Muscle of arm (tissue), 1 donor: ENCODE measurements at regions not wholly inside any gene's neighbourhood (a gene's known extent, or its start where the extent isn't known, plus 50 kb on each side); places are given as distances from the start of the nearest gene placed in this dataset.

Experiments
- DNase-seq: peaks from one replicate; pipeline ENCODE4 v3.0.0-alpha.2; 2013

DNA sequence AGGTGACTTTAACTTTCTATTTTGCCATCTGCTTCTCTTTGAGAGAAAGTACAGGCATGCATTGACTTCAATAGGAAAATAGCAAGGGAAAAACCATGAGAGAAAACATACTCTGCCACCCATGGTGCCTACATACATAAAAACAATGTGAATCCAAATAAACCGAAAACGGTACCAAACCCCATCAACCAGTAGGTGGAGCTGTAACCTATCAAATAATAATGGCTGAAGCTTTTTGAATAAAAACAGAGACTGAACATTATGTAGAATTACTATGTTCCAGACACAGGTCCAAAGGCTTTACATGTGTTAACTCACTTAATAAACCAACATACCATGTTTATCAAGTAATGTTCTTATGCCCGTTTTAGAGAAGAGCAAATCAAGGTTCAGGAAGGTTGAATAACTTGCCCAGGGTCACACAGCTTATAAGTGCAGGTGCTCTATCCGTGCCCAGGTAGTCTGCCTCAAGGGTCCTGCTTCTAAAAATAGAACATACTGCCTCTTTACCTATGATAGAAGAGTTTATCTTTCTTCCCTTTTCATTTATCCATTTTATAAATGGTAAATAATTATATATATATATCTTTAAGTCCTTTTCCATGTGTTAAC is 293.9 kb upstream of the SYT4 start:
- DNase-seq = peak; percentile 63

DNA sequence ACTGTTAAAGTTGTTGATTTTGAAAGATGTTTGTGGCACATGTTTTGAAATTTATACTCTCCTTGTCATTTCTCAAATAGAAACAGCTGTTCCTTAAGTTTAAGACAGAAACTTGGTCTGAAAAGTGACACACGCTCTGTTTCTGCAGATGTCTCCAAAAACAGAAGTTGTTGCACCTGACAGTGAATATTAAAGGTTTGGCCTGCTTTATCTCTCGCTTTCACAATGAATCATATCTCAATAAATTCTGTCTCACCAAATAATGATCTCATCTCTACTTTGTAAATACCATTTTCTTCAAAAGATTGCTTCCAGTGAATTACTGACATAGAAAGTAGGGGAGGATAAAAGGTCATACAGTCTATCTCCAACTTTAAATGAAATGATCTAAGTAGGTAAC is 294.9 kb upstream of the SYT4 start:
- DNase-seq = no peak

DNA sequence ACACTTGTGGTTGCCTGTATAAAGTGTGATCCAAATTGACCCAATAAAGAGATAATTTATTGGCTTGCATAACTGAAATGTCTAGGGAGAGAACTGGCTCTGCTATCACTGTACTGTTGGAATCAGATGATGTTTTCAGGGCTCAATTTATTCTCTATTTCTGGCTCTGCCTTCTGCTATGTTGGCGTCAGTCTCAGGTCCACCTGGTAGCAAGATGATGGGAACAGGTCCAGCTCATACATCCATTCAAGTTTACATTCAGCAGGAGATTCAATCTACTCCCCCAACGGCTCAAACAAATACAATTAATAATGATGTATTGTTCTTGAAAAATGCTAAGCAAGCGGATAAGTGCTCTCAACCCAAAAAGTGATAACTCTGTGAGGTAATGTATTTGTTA is 297.7 kb upstream of the SYT4 start:
- DNase-seq = no peak

DNA sequence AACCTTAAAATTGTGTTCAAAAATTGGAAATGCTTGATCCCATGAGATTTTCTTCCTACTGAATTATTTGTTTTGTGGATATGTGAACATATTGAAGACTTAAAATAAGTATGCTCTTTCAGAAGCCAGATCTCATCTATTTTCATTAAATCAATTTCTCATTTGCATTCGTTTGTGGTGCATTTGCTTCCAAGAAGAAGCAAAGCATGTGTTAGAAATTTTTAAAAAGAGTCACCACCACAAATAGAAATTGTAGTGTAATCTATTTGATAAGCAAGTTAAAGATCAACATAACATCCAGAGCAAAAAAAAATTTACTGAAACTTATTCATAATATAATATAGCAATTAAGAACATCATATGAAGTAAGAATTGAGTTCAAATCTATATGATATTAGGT is 300.9 kb upstream of the SYT4 start:
- no peak for DNase-seq

DNA sequence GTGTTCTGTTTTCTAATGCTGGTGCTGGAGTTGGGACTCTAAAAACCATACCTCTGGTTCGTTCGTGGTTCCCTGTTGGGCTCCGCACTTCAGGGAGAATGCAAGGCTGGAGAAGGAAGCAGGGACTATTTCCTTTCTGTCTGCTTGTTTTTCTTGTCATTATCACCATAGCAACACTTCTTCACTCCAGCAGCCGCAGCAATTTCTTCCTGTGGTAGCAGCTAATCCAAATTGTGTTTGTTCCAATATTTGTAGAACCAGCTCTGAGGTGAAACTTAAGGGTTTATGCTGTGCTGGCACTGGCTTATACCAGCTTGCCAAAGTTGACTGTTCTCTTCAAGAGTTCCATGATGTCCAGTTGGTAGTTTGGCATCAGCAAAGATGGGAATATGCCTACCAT is 301.4 kb upstream of the SYT4 start:
- DNase-seq = no peak

DNA sequence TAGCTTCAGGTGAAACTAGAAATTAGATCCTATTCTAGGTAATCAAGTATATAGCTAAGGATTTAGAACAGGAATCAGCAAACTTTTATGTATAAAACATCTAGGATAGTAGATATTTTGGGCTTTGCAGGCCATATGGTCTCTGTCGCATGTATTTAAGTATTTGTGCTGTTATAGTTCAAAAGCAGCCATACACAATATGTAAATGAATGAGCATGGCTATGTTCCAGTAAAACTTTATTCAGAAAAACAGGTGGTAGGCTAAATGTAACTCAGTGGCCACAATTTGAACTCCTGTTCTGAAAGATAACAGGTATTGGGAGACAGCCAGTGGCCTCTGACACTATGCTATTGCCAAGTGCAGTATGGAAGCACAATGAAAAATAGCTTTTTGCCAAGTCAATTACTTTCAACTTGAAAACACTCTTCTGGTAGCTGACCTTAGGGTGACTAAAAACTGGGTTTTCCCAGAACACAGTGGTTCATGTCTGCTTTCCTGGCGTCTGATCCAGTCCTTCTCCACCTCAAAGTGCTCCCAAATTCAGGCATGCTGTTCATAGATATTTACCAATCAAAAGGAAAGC is 304.7 kb upstream of the SYT4 start:
- DNase-seq = no peak

DNA sequence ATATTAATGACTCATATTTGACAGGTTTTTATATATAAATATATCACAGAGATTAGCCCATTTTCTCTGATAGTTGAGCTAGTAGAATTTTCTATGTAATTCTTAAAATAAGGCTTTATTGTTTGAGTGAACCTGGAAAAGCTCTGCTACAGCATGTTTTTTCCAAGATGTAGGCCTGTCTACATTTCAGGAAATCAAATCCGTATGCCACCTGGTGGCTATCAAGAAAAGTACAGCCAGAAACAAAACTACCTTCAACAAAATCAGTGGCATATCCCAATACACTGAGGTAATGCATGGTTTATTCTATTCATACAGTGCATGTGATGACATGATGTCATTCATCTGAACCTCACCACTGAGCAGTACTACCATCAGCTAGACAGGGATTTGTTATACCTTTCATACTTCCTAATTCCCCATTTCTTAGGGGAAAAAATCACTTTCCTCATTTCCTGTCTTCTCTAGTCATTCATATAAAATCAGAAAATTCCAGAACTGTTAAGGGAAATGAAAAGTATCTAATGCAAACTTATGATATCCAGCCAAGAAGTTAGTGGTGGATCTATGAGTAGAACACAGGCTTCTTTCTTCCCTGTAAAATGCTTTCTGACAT is 310.4 kb upstream of the SYT4 start:
- no peak for DNase-seq

DNA sequence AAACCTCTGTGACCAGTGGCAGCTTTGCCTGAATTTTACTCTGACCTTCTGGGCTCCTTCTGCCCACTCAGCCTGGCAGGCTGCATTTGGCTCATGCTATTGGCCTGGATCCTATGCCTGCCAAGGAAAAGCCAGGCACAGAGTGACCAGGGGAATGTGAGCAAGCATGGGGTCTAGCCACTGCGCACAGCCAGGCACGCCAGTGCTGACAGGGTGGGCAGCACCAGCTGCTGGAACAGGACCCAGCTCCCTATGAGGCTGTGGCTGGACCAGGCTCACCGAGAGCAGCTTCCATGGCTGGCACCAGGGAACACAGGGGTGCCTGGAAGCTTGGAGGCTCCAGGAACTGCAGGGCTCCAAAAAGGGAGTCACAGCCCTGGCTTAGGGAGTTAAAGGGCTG is 311.5 kb upstream of the SYT4 start:
- no peak for DNase-seq

DNA sequence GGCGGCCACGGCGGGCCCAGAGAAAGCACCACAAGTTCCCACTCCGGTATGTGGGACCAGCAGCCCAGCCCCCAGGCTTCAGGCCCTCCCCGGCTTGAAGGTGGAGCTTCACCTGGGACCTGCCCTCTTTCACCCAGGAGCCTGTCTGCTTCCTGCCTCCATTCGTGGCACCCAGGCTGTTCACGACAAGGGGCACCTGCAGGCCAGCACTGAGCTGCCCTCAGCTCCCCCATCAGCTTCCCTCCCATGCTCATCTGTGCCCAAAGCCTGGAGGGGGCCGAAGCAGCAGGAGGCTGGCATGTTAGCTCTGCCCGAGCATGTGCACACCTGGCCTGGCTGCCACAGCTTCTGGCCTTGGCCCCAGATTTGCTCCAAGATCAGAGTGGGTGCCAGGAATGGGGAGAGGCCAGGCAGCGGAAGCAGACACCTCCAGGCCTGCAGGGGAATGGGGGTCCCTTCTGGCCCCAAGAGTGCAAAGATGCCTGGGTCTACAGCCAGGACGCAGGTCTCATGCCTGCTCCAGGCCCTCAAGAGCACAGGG is 312.4 kb upstream of the SYT4 start:
- no peak for DNase-seq

DNA sequence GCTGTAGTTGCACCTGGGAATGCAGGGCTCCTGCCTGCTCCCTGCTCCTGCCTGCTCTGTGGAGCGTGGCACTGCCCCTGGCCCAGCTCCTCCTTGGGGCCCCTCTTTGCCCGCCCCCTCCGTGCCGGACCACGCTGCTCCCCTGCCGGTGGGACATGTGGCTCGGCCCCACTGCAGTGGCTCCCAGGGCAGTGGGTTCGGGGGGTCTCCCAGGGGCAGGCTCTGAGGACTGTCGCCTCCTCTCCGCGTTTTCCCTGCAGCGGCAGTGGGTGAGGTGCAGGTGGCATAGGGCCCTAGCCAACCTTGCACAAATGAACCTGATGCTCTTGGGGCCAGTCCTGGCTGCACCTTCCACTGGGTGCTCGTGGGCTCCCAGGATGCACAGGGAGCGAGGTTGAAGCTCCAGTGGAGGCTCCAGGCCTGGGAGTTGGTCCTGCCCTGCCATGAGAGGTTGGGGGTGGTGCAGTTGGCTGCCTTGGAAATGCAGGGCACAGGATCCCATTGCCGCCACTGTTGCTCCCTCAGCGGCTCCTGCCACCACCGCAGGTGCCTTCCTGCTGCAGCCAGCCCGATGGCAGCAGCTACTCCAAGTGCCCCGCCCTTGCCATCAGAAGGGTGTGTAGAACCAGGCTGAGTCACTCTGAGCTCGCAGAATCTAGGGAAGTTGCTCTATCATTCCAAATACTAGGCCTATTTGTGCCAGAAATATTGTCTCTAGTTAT is 313.1 kb upstream of the SYT4 start:
- DNase-seq = no peak

DNA sequence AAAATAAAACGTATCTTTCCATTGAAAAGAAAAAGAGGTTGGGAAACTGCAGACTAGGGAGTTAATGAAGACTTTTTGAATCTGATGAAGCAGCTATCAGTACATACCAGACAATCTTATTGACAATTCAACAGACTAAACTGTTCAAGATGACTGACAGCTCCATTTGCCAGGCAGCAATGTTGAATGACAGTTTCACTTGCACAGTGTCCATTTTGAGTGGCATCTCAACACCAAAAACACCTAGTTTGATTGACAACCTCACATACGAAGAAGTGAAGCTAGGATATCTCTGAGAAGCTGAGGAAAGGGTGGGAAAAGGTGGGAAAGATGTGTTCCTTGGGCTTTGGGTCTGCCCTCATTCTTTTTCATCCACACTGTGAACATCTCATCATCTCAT is 315.0 kb upstream of the SYT4 start:
- DNase-seq = no peak

DNA sequence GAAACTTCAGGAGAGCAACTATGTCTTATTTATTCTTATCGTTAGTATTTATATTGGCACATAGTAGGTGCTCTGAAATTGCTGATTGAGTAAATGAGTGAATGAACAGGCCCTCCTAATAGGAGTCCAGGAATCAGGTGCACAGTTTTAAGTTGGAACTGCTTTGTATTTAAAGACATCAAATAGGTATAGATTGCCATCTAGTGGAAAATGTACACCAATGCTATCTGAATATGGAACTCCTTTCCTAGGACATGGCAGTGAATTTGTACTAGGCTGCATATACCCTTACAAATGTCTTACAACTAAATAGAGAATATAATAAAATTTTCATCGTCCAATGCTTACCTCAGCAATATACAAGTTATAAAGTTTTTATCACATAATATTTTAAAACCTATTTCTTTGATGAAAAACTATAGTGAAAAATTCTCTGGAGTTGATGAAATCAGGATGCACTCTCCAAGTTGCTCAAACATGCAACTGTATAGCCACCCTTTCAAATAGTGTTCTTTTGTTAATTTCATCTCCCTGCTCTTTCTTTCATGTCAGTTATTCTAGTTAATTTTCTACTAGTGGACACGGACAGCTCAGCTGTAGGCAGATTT is 318.9 kb upstream of the SYT4 start:
- DNase-seq = no peak

DNA sequence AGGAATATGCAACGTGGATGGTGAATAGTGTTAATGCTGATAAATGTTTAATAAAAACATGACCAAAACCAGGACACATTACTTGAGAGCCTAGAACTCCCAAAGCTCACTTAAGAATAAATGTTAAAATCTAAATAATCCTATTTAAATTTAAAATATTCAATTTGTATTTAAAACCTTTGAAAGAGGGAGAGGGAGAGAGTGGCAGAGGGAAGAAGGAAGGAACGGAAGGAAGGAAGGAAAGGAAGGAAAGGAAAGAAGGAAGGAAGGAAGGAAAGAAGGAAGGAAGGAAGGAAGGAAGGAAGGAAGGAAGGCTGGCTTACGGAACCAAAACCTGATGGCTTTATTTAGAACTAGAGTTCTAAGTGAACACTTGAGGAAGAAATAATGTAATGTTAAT is 324.1 kb upstream of the SYT4 start:
- no peak for DNase-seq

DNA sequence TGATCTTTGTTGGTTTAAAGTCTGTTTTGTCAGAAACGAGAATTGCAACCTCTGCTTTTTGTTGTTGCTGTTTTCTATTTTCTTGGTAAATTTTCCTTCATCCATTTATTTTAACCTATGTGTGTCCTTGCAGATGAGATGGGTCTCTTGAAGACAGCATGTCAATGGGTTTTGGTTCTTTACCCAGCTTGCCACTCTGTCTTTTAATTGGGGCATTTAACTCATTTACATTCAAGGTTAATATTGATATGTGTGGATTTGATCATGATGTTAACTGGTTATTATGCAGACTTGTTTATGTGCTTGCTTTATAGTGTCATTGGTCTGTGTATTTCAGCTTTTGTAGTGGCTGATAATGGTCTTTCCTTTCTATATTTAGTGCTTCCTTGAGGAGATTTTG is 327.9 kb upstream of the SYT4 start:
- no peak for DNase-seq

DNA sequence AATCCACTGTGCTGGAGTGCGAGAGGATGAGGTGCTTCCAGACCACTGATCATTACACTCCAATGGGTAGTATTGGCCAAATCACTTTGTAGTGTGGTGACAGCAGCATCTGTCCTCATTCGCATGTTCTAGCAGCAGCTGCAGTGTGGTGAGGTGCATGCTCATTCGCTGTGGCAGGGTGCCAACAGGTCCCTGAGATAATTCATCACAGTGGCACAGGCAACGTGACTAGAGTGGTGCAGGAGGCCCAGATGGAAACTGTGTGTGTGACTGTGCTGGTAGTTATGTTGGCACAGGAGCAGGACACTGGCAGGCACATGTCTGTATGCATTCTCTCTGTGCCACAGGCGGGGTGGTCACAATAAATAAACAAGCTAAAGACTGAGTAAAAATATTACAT is 329.5 kb upstream of the SYT4 start:
- DNase-seq = no peak

DNA sequence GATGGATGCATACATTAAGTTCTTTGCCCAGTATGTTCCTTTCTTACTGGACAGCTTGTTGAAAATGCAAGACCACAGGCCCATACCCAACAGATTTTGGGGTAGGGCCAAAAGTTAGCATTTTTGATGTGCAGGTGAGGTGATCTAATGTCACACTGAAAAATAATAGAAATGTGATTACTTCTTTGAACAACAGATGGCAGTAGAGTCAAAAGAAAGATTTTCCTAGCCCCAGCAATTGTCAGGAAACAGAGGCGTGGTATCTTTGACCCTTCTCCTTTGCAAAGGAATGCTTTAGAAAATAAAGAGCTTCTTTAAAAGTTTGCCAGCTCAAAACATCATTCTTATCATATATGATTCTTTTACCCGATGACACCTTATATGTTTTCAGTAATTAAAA is 343.6 kb upstream of the SYT4 start:
- peak; percentile 46 for DNase-seq

DNA sequence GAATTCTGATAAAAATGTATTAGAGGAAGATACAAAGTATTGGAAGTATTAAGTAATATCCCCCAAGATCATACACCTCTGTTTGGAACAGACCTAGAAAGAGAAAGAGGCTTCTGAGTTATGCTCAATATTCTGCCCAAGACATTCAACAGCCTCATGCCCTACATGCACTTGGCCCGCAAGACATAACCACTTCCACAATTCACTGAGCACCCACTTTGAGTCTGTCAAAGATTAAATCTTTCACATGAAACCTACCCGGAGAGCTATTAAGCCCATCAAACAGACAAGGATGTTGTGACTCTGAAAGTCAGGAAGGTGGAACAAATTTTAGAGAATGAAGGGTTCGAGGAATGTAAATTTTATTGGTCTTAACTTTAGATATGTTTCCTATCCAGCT is 344.7 kb upstream of the SYT4 start:
- no peak for DNase-seq

DNA sequence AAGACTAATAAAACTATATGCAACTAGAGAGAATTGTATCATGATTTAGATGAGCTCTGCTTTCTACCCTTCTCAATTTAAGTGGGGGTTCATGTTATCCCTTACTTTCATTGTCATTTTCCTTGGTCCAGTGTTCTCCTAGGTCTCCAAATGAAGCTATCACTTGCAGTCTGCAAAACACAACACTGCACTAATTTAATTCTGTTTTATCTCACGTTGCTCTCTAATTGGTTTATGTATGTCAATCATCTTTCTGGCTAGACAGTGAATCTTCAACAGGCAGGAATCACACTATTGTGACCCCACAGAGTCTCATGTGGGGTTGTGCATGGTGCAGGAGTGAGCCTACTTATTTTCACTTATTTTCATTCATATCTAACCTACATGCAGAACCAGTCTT is 348.3 kb upstream of the SYT4 start:
- DNase-seq = no peak

DNA sequence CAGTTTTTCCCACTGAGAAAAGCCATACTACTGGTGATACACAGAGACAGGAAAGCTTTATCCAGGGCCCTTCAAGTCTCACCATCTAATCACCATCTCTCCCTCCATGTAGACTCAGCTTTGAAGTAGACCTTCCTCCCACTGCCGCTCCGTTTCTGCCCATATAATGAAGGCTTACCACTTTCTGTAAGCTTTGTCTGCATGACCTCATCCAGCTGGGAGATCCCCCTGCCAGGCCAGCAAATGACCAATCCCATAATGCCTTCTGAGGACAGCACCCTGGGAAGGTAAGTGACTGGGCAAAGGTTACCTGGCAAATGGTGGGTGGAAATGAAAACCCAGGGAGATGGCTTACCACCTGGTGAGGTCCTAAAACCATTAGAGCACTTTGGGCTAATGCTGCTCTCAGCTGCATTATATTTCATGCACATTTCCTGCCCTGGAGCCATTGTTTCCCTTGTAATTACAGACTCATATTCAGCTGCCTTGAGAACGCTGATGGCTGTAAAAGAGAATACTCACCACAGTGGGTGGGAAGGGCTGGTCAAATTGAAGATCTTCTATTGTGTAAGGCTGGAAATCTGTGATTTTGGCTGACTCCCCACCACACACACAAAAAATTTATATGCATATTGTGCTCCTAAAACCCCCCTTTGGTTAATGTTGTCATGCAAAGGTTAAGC is 350.7 kb upstream of the SYT4 start:
- DNase-seq = no peak

DNA sequence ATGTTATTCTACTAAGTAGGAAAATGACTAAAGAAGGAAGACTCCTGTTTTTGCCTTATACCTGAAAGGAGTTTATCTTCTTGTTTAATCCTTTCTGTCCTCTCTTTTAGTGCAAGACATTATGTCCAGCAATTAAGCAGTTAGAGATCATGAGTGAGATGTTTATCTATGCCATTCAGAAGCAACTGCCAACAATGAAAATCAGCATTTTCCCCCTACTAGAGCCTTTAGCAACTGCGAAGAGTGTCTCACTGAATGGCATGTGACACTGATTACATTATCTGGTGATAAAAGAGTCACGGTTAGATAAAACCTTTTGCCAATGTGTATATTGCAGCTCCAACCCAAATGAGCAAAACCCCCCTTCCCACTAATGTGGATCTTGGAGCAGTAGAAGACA is 357.7 kb upstream of the SYT4 start:
- DNase-seq = no peak

DNA sequence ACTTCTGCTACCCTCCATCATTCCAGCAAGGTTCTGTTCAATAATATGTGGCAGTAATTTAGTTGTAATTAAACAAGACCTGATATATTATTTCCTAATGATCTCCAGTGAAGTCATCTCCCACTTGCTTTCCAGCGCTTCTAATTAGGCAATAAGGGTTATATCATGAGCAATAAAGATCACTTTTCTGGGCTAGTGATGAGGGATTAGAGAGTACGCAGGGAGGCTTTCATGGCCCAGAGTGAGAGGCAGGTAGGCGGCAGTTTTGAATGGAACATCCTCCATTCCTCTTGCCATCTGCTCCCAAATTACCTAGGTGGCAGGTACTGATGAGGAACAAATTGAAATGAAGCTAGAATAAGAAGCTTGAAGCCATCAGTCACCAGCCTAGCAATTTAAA is 358.1 kb upstream of the SYT4 start:
- DNase-seq = no peak

DNA sequence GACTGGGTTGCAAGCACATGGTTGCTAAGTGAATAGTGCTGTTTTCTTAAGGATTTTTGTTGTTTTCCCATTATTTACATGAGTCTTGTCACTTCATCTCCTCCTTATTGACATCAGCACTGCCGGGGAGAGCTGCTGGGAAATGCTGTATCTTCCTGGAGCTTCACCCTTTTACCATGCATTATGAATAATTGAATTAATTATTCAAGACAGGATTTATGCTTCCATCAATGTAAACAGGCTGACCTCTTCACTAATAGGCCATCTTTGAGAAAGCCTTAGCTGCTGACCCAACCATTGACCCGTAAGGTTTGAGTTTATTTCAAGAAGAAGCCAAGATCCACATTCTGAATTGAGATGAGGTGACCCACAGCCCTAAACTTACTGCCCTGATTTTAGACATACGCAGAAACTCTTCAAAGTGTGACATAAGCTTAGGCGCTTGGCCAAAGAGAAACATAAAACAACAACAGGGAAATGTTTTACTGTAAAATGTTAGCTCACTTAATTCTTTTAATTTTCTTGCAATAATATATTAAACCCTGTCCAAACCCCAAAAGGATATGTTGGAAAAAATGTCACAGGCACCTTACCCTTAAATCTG is 365.5 kb upstream of the SYT4 start:
- DNase-seq = no peak
